Natural killer cell (primary cell): ENCODE measurements at regions not wholly inside any gene's neighbourhood (a gene's known extent, or its start where the extent isn't known, plus 50 kb on each side); places are given as distances from the start of the nearest gene placed in this dataset.
A peak's percentile ranks its signal among the peaks of the same experiment; 100 is the strongest.

Experiments used
- ATAC-seq, 3 donors: fragments of 150-1000 bp in 2 of 3; fragments of 200-7000 bp in 1 of 3; cut with Tn5 transposase; 1 replicate in 1 of 3; 2 replicates in 2 of 3; pipeline ENCODE4 v1.10.0; 2021; ENCODE audit warnings: mild to moderate bottlenecking in 2 of 3, moderate library complexity in 2 of 3
- DNase-seq, 2 donors: peaks; one replicate each; pipeline versions ENCODE4 v3.0.0 to v3.0.0-alpha.2; 2013 to 2021; ENCODE audit warnings: mixed read lengths in 1 of 2
- H3K27ac ChIP-seq: one replicate; pipeline ENCODE4 v1.5.1; 2013; ENCODE audit warnings: mild to moderate bottlenecking, low read length
- H3K27me3 ChIP-seq: one replicate; pipeline ENCODE4 v1.6.1; 2013; ENCODE audit warnings: low read length; ENCODE audit not compliant: control insufficient read depth, insufficient read depth
- H3K36me3 ChIP-seq: one replicate; pipeline ENCODE4 v1.6.1; 2013; ENCODE audit warnings: low read length; ENCODE audit not compliant: control insufficient read depth, insufficient read depth
- H3K4me1 ChIP-seq: one replicate; pipeline ENCODE4 v1.6.1; 2013; ENCODE audit warnings: low read length; ENCODE audit not compliant: control insufficient read depth, insufficient read depth
- H3K4me3 ChIP-seq: one replicate; pipeline ENCODE4 v1.5.1; 2013; ENCODE audit warnings: low read length
- H3K9me3 ChIP-seq: one replicate; pipeline ENCODE4 v1.6.1; 2013; ENCODE audit warnings: low read length; ENCODE audit not compliant: control insufficient read depth, insufficient read depth
- H3K27ac Mint-ChIP-seq, 2 donors: one replicate each; pipeline ENCODE4 v1.8.0; 2022; ENCODE audit warnings: mild to moderate bottlenecking in 2 of 2, mixed read lengths in 2 of 2, moderate library complexity in 1 of 2
- H3K27me3 Mint-ChIP-seq, 2 donors: one replicate each; pipeline ENCODE4 v1.8.0; 2022; ENCODE audit warnings: low read depth in 2 of 2, mixed read lengths in 2 of 2
- H3K36me3 Mint-ChIP-seq: one replicate; pipeline ENCODE4 v1.8.0; 2022; ENCODE audit warnings: mixed read lengths
- H3K4me1 Mint-ChIP-seq, 2 donors: one replicate each; pipeline ENCODE4 v1.8.0; 2022; ENCODE audit warnings: mixed read lengths in 2 of 2
- H3K4me3 Mint-ChIP-seq: one replicate; pipeline ENCODE4 v1.8.0; 2022; ENCODE audit warnings: mild to moderate bottlenecking, moderate library complexity, mixed read lengths
- H3K9me3 Mint-ChIP-seq, 2 donors: one replicate each; pipeline ENCODE4 v1.8.0; 2022; ENCODE audit warnings: mixed read lengths in 2 of 2
- CTCF ChIP-seq: fragments of 200-600 bp; IDR thresholded peaks from one replicate; pipeline ENCODE4 v1.8.0; 2022; ENCODE audit warnings: antibody characterized with exemption
- WGBS: methylation state at CpG from one replicate; pipeline ENCODE4 v1.1.7; 2013; ENCODE audit warnings: missing lambda C conversion rate; ENCODE audit not compliant: insufficient coverage; 5-methylcytosine and 5-hydroxymethylcytosine counted together
- intact Hi-C: fragments of 100-400 bp; cut with micrococcal nuclease; formaldehyde crosslinking; loops from one replicate; pipeline ENCODE4 v1.14.2; 2022

DNA sequence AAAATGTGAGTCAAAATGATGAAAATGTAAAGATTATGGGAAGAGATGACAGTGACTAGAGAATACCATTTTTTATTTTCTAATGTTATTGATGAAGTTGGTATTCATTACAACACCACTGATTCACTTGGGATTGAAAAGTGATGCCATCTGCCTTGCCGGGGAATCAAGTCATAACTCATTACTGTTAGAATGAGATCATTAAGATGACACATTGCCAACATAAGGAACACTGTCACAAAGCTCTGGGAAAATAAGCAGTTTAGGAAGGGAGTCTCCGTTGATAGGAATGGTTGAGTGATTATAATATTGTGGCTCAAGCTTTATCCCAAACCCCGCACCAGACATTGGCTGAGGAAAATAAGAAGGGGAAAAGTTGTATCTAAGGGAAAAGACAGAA lies 121.5 kb upstream of the PLPP4 start:
- no peak overlapping the region for H3K27ac Mint-ChIP-seq
- Histone ChIP-seq H3K36me3 (no peaks in the 10 kb centered on the region), H3K27ac (no peak overlapping the region), H3K4me3 (no peak overlapping the region), H3K27me3 (no peaks in the 10 kb centered on the region), H3K4me1 (no peaks in the 10 kb centered on the region), H3K9me3 (no peaks in the 10 kb centered on the region)
- no peaks in the 10 kb centered on the region for H3K4me1 Mint-ChIP-seq
- no peak for TF ChIP-seq CTCF
- H3K36me3 Mint-ChIP-seq = no peaks in the 10 kb centered on the region
- no peaks in the 10 kb centered on the region for H3K9me3 Mint-ChIP-seq
- no peak for ATAC-seq
- no peak for DNase-seq
- H3K27me3 Mint-ChIP-seq = peaks cover 7 to 22% of the 10 kb centered on the region in 2 donors
- H3K4me3 Mint-ChIP-seq = no peak overlapping the region
- 95% methylated on average over 3 of the region's 3 CpGs for WGBS
- intact Hi-C loops = no loop called here

GRCh38 chr10:120336306-120336910 lies 120.6 kb upstream of the PLPP4 start:
- H3K36me3 ChIP-seq = no peaks in the 10 kb centered on the region
- no peaks in the 10 kb centered on the region for H3K27me3 ChIP-seq
- ATAC-seq (no peak), DNase-seq (no peak)
- H3K4me3 Mint-ChIP-seq = no peak overlapping the region
- peaks cover 7 to 22% of the 10 kb centered on the region in 2 donors for H3K27me3 Mint-ChIP-seq
- no peak overlapping the region for H3K27ac Mint-ChIP-seq
- H3K36me3 Mint-ChIP-seq = no peaks in the 10 kb centered on the region
- no peaks in the 10 kb centered on the region for H3K4me1 Mint-ChIP-seq
- H3K27ac ChIP-seq = no peak overlapping the region
- TF ChIP-seq CTCF = no peak
- H3K9me3 ChIP-seq = no peaks in the 10 kb centered on the region
- H3K9me3 Mint-ChIP-seq = no peaks in the 10 kb centered on the region
- H3K4me1 ChIP-seq = no peaks in the 10 kb centered on the region
- H3K4me3 ChIP-seq = no peak overlapping the region
- intact Hi-C loops = no loop called here

GRCh38 chr10:120336911-120337540 lies 120.0 kb upstream of the PLPP4 start:
- no peaks in the 10 kb centered on the region for H3K9me3 Mint-ChIP-seq
- H3K4me3 ChIP-seq = no peak overlapping the region
- H3K4me1 Mint-ChIP-seq = no peaks in the 10 kb centered on the region
- H3K4me3 Mint-ChIP-seq = no peak overlapping the region
- ATAC-seq (peak in 1 of 3 donors; percentile 53), DNase-seq (peak; percentile 20 to 64)
- H3K27ac ChIP-seq = no peak overlapping the region
- no peak overlapping the region for H3K27ac Mint-ChIP-seq
- no peaks in the 10 kb centered on the region for H3K9me3 ChIP-seq
- H3K36me3 Mint-ChIP-seq = no peaks in the 10 kb centered on the region
- H3K4me1 ChIP-seq = no peaks in the 10 kb centered on the region
- no peaks in the 10 kb centered on the region for H3K36me3 ChIP-seq
- no peaks in the 10 kb centered on the region for H3K27me3 ChIP-seq
- peak; percentile 77 for TF ChIP-seq CTCF
- 17% methylated on average over 3 of the region's 4 CpGs for WGBS
- H3K27me3 Mint-ChIP-seq = peaks cover 7 to 22% of the 10 kb centered on the region in 2 donors
- intact Hi-C loops = loop anchor here (1.0 kb wide), 1 partner anchor 587 kb away; no protein-coding TSS in a partner anchor
